Activated gamma-delta T cell treated with Interleukin-2 at 50 U/mL for 16 hours (primary cell): ENCODE measurements at regions not wholly inside any gene's neighbourhood (a gene's known extent, or its start where the extent isn't known, plus 50 kb on each side); places are given as distances from the start of the nearest gene placed in this dataset.

Experiments used
- DNase-seq: peaks from one replicate; pipeline ENCODE4 v3.0.0-alpha.2; 2020

DNA sequence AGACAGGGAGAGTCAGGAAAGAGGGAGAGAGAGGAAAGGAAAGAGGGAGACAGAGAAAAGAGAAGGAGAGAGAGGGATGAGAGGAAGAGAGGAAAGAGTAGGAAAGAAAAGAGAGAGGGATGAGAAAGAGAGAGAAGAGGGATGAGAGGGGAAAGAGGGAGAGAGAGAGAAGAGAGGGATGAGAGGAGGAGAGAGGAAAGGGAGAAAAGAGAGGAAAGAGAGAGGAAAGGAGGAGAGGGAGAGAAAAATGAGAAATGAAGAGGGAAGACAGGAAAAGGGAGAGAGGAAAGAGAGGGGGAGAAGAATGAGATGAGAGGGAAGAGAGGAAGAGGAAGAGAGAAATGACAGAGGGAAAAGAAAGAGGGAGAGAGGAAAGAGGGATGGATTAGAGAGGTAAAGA lies 207.0 kb upstream of the SKOR2 start:
- no peak for DNase-seq

- DNase-seq, result no peak
Observed at GRCh38 chr18:47457614-47458013, 206.2 kb upstream of the SKOR2 start.

DNA sequence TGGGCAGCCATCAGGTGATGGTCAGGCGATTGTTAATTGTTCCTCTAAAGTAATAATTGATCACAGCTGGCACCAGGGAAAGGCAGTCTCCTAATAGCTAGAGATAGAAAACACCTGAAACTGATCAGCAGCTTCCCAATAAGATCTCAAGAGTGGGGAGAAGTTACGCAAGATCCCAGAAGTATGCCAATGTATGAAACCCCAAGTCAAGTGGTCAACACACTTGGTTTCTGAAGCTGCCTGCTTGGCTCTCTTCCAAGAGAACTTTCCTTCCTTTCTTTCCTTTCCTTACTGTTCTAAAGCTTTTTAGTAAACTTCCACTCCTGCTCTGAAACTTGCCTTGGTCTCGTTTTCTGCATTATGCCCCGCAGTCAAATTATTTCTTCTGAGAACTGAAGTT lies 201.6 kb upstream of the SKOR2 start:
- no peak for DNase-seq

DNA sequence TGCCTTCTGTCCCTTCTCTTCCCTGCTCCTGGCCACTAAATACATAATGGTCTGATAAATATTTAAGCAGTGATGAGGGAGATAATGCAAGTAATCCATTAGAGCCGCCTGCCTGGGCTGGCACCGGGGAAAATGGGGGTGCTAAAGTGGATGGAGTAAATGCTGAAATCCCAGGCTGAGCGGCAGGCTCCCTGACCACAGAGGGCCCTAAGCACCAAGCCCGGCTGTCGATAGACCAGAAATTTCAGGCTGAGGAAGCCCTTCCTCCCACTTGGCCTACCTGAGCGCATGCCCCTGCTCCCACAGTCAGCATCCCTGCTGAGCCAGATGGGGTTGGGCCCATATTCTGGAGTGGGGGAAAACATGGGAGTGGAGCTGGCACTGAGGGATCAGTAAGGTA lies 197.5 kb upstream of the SKOR2 start:
- no peak for DNase-seq

DNA sequence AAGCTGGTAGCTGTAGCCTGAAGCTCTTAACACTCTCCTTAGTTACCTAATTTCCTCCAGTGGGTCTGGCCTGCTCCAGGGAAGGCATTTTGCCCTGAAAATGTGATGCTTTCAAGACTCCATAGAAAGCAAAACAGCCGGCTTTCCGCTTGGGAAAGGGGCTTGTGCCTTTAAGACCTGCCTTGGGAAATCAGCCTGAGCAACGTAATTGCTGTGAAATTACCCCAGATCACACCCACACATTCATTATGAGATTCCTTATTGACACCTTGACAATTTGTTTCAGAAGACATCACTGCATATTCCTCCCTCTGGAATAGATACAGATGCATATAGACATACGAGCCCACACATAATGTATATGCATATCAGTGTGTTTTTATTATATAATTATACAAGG lies 190.5 kb upstream of the SKOR2 start:
- no peak for DNase-seq

DNA sequence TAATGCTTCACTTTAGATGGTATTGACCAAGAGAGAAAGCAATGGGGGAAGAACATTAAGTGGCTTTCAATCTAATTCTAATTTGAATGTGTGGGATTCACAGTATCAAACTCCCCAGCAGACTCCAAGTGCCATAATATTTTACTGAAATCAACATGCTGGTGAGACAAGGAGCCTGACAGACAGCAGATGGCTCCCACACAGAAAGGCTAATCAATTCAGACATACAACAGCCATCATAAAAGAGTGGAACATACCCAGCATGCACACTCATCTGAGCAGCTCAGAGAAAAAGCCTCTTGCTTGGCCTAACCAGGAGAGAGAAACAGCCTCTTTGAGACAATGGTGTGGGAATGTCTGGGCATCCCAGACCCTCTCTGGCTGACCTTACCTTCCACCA lies 186.5 kb upstream of the SKOR2 start:
- DNase-seq, result no peak

DNA sequence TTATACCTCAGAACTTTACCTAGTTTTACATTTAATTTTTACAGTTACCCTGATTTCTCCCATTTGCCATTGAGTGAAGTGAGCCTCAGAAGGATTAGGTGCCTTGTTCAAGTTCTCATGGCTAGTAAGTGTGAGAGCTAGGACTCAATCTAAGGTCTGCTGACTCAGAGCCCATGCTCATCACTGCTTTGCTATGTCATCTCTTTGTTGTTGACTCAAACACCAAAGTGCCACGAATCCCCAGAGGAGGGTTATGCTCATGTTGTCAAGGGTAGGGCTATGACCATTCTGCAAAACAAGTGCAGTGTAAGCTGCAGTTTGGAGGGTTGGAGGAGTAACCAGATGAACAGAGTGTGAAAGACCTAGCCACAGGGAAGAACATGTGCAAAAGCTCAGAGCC lies 185.4 kb upstream of the SKOR2 start:
- DNase-seq, result no peak

GRCh38 chr18:47434214-47434746 lies 182.8 kb upstream of the SKOR2 start:
- DNase-seq, result no peak

DNA sequence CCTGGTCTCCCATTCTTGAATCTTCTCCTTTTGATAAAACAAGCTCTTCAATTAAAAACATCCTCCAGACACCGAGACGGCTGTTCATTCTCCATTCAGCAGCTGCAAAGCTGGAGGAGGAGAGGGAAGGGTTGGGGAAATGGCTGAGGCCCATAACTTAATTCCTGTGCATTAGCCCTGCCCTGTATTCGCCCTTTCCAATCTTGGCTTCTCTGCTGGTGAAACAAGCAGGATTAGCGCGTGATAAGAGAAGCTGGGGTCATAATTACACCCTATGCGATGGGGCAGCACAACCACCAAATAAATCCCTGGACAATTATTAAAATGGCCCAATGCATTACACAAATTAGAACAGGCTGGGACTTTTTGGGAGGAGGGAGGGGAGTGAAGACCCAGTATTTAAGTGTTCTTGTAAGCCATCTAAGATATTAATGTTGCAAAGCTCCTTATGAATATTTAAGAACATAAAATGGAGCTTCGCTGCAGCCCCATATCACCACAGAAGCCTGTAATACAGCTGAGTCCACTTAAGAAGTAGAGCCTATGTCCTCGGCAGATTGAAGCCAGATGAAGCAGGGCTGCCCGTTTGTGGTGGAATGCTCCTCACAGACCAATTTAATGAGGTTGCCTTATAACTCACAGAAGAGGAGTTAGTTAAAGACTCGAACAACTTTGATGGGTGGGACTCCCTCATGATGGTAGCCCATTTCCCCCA lies 176.6 kb upstream of the SKOR2 start:
- no peak for DNase-seq

- DNase-seq, result no peak
Observed at GRCh38 chr18:47427072-47427471, 175.6 kb upstream of the SKOR2 start.

DNA sequence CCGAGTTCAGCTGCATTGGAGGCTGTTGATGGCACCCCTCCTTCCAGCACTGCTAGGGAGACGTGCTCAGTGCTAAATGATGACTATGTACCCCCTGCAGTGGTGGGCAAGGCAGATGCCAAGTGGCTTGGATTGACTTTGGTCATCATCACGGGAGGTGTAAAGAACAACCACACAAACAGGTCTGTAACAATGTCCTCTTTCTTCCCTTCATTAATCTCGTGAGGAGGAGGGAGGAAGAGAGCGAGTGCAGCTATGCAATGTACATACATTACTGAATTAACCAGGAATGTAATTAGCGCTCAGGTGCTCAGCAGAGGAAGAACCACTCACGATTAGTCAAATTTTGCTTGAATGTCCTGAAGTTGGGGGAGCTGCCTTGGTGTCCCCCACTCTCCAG lies 173.9 kb upstream of the SKOR2 start:
- DNase-seq, result no peak

DNA sequence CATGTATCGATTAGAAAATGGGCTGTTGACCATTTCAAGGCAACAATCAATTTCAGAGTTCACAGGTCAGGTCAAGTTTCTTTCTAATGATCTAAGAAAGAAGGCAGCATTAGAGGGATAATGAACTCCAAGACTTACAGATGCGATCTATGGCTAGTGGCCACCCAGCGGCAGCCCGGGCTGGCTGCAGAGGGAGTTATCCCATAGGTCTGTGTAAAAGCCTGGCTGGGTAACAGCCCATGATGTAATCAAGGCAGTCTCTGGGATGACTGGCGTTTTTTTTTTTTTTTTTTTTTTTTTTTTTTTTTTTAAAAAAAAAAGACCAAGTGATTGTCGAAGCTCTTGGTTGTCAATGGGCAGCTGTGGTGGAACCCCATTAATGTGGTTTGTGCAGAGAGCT lies 171.1 kb upstream of the SKOR2 start:
- DNase-seq, result no peak

DNA sequence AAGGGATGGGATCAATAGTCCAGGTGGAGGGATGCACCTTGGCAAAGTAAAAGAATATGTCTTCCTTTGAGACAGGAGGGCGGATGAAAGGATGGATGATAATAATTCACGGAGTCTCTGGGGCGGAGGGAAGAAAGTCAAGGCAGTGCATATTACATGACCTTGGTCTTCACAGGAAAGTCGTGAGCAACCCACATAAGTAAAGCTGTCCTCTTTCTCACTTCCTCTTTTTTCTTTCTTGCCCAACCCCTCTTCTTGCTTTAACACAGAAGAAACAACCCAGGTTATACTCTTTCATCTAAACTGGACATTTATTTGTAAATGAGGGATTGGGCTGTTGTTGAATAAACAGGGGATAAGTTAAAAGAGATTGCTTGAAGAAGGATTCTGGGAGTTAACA lies 168.7 kb upstream of the SKOR2 start:
- DNase-seq, result no peak

DNA sequence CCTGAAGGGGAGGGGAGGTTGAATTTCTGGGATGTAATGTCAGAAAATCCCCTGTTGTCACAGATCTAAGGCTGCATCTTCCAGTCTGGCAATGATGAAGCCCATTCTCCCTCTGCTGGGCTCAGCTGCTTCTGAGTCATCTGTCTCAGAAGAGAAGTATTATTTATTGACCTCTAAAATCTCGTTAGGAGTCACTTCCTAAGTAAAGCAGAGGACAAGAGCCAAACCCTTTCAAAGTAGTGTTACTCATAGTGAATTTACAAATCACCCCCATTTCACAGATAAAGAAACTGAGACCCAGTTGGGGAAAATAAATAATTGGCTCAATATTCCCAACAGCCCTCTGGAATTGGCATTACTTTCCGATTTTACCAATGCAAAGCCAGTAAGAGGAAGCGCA lies 167.3 kb upstream of the SKOR2 start:
- no peak for DNase-seq

DNA sequence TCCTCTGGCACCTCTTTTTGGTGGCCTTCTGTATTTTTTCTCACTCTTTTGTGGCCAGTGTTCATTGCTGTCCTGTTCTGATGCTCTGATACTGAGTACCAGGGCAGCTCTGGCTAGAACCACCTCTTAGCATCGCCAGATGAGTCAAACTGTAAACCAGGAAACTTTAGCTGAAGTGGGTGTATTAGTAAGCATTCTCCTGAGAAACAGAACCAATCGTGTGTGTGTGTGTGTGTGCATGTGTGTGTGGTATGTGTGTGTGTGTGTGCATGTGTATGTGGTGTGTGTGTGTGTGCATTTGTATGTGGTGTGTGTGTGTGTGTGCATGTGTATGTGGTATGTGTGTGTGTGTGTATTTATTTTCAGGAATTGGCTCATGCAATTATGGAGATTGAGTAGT lies 166.3 kb upstream of the SKOR2 start:
- DNase-seq, result no peak

DNA sequence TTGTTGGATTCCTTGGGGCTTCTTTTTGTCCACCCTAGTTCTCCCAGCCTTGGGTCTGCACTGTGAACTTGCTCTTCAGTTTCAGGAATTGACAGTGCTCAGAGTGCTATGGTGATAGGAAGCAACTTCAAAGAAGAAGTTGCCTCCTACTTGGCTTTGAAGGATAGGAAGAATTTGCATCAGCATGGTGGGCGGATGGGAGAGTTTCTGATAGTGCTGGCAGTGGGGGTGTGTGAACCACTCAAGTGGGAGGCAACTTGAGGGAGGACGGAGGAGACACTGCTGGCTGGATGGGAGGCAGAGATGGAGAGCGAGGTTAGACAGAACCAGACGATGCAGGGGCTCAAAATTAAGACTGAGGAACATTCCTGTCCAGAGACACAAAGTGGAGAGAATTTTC lies 164.4 kb upstream of the SKOR2 start:
- DNase-seq, result no peak

- DNase-seq, result no peak
Observed at GRCh38 chr18:47413327-47413726, 161.9 kb upstream of the SKOR2 start.

DNA sequence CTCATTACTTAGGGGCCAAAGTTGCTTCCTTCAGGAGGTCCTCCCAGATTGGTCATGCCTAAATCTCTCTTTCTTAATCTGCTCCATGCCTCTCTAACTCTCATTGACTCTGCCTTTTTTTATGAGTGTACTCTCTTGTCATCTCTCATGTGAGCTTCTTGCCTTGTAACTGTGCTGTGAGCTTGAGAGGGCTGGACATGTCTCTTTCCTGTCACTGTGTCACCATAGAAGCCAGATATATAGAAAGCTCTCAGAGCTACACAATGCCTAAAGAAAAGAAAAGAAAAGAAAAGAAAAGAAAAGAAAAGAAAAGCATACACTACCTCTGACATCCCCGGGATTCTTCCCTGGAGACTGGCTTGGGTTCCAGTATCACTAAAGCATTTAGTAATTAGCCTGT lies 161.5 kb upstream of the SKOR2 start:
- DNase-seq, result no peak

- DNase-seq, result no peak
Observed at GRCh38 chr18:47411159-47411558, 159.7 kb upstream of the SKOR2 start.

- no peak for DNase-seq
Observed at GRCh38 chr18:47410139-47410538, 158.7 kb upstream of the SKOR2 start.

- no peak for DNase-seq
Observed at GRCh38 chr18:47409519-47409918, 158.1 kb upstream of the SKOR2 start.

- DNase-seq, result no peak
Observed at GRCh38 chr18:47407736-47408135, 156.3 kb upstream of the SKOR2 start.

- no peak for DNase-seq
Observed at GRCh38 chr18:47404845-47405244, 153.4 kb upstream of the SKOR2 start.

DNA sequence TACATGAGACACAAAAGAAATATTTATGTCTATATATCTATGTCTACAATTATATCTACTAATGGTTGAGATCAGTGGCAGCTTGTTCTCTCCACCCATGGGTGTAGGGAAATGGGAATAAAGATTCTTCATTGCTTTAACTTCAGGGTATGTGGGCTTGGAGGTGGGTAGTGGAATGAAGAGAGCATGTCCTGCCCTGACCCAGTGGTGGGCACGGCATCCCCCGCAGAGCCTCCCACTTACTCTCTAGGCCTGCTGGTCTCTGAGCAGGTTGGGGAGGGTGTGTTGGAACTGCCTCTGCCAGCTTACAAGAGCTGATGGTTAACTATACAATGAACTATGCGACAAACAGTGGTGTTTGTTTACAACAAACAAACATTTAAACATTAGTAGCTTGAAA lies 152.5 kb upstream of the SKOR2 start:
- no peak for DNase-seq

- DNase-seq, result no peak
Observed at GRCh38 chr18:47403317-47403716, 151.9 kb upstream of the SKOR2 start.
